IPS DF 4.7 (cell line): ENCODE measurements at regions not wholly inside any gene's neighbourhood (a gene's known extent, or its start where the extent isn't known, plus 50 kb on each side); places are given as distances from the start of the nearest gene placed in this dataset.

Experiments
- DNase-seq: peaks from one replicate; pipeline ENCODE4 v3.0.0-alpha.2; 2013; ENCODE audit warnings: low spot score; ENCODE audit errors: extremely low read depth

DNA sequence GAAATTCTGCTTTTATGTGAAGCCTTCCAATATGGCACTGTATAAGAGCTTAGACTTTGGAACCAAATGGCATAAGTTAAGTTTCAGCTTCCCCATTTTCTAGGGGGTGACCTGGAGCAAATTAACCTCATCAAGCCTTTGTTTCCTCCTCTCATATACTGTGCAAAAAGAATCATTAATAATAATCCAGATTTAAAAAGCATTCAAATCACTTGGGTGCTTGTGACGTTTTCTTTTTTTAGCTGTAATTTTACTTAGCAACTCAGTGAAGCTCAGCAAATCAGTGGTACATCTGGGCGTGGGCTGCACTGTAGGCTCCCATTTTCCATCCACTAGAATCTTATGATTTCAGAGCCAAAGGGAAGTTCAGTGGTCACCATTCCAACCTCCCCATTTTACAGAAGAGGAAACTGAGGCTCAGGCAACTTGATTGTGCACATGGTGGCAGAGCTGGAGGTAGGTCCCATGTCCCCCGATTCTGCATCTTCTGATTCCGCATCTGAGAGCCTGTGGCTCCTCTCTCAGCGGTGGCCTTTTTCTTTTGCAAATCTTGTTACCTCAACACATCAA lies 131.2 kb downstream of the SNAPC1 start:
- DNase-seq = no peak

DNA sequence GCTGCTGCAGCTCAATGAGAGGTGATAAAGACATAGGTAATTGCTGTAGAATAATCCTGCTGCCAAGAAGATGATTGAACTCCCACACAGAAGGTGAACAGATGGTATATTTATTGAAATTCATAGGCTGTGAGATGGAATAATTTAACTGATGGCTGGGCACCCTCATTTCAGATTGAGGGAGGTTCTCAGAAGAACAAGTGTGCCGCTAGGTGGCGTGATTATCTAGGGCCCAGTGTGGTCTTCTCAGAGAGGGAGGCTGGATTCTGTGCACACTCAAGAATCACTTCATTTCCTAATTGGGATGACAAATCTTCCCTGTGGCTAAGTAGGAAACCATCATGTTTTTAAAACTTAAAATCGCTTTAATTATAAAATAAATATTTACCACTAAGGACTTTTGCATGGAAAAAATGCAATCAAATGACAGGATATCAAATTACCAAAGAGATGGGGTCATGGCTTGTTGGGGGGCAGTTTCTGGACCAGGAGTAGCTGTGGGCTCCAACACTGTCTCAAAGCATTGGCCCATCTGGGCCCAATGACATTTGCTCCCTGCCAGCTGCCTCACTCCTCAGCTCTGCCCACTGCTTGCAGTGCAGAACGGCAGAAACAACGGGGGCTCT lies 132.3 kb downstream of the SNAPC1 start:
- no peak for DNase-seq

DNA sequence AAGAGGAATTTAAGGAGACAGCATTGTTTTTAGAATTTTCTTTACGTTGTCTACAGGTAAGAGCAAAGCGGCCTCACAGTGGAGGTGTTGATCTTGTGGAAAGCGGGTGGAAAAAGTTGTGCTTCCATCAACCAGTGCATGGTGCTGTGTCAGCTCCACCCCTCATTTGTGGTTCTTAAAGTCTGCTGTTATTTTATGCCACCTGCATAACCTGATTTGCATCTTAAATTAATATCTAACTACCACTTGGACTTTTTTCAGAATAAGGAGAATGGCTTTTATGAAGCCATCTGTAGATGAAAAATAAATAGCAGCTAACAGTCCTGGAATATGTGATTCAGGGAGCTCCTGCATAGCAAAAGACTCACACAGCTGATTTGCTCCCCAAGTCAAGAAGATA lies 135.1 kb downstream of the SNAPC1 start:
- no peak for DNase-seq

DNA sequence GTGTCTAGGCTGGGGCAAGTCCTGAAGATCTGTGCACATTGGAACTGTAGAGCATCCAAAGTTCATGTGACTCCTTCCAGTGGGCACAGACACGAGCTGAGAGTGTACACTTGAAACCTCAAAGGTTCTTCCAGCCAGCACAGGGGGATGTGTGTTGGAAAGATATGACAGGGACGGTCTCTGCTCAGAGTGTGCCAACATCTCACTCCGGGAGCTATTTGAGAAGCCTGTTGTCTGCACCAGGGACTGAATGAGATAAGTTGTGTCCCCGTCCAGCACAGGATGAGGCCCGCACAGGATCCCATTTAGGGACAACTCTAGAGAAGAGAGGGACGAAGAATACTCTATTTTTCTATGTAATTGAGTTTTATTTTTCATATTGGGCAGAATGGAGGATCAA lies 136.3 kb downstream of the SNAPC1 start:
- no peak for DNase-seq

DNA sequence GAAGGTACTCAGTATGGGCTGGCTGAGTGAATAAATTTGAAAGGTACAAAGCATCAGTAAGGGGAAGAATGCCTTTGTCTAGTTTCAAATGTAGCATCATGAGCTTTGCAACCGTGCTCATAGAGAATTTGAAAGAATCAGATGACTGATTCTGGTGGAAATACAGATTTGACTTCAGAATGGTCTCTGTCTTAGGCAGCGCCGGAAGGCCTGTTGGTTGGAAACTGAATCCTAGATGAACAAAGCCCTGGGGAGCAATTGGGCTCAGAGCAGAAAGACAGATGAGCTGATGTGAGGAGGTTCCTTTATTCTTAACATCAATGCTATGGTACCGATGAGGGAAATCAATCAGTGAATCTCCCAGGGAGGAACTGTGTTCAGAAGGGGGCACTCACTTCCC lies 137.3 kb downstream of the SNAPC1 start:
- DNase-seq = no peak

DNA sequence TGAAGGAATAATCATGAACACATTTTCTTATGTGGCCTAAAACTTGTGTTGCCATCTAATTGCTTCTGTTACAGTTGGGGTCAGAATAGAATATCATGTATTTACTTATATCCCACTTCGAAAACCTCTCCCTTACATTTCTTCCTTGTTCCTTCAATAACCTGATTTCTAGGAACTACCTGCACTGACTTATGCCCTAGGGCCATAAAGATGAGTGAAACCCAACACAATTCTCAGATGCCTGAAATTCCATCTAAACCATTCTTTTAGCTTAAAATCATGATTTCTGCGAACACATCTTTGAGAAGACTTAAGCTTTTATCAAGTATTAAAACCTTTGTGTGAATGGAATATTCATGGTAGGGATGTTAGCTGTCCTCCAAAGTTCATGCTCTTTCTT lies 142.7 kb downstream of the SNAPC1 start:
- DNase-seq = no peak

DNA sequence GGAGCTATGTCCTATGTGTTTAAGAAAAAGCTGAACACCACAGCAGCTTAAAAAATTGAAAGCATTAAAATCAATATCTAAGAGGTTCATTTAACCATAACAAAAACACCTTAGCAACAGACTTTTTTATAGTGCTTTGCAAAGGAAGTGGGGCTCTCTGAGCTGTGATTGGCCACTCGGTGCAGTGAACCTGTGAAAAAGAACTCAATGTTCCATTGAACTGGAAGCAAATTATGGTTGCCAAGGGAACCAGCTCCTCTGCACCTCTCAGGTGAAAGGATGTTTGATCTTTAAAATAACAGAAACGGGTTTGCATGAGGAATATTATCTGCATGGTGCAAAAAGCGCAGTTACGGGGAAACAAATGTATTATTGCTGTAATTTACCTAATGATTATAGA lies 149.4 kb downstream of the SNAPC1 start:
- DNase-seq = no peak

DNA sequence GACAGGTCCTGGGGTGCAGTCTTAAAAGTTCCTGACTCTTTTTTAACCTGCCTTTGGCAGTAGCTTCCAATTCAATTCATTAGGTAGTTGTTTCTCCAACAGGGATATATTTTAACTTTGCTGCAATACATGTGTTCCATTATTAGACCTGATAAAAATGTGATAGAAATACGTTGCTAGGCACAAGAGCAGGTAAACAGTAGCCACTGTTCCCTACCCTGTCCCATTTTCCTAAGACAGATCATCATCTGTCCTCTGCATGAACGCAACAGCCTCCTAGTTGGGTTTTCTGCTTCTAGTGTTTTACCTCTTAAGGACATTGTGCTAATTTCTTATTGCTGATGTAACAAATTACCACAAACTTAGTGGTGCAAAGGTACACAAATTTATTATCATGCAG lies 156.8 kb downstream of the SNAPC1 start:
- no peak for DNase-seq

DNA sequence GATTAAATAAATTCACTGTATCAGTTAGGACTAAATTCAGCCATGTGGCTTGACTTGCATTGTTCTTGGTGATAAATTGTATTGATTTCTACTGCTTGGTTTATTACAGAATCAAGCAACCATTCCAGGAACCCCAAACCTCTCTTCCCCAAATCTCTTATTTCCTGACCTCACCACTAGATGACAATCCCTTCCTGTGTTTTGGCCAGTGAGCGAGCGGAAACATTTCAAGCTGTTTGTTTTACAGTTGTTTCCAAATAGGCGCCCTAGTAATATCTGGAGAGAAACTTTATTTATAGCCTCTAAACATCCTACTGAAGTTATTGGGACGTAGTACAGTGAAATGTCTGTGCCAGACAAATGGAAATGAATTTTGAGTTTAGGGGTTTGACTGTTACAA lies 161.1 kb downstream of the SNAPC1 start:
- no peak for DNase-seq

DNA sequence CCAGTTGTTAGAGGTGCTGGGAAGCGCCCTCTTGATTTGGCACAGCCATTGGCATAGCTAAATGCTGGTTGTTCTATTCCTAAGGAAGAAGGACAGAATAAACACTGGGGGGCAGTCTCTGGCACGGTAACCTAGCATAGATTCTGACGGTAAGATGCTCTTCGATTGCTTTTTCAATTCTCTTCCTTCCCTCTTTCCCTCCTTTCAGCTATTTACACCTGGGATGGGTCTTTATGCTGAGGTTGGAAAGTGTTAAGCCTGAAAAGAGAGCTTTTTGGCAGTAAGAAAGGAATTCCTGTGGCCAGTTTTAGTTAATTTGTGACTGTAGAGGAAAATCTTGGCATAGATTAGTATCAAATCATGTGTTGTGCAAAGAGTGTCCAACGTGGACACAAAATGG lies 162.8 kb downstream of the SNAPC1 start:
- no peak for DNase-seq

DNA sequence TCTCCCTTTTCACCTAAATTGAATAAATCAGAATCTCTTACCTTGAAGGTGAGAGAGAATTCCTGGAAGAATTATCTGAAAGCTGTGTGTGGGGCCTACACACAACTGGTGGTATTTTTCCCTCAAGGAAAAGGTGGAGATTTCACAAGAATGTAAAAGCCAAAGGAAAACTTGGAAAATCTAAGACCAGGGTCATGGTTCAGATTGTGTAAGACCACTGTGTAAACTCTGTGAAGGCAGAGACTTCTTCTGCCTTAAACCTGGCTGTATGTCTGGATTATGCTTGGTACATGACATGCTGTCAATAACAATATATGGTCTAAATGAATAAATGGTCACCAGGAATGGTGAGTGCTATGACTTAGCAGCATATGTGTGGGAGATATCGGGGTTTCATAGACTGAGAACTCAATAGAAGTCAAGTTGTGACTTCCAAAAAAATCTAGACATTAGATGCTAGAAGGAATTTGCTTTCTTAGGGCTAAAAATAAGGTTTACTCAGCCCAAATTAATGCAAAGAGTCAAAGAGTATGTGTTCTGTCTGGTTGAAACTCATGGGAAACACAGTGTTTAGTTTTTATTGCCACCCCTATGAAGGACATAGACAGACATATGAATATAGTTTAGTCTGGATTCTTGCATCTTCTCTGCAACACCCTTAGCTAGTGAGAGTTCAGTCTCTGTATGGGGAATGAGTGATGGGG lies 163.7 kb downstream of the SNAPC1 start:
- no peak for DNase-seq

DNA sequence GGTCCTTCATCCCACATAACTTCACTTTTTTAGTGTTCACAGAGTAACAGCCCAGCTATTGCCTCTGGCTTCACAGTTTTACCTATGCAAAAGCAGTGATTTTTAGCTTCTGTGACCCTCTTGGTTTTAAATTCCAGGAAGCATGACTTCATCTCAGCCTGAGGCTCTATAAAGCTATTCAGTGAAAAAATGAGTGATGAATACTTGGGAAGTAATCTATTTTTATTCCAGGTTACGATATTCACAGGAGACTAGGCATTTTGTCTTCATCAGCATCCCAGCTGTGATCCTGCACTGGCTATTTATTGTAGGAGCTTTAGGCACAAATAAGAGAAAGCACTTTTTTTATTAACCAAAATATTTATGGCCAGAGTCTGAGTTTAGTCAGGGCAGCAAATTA lies 164.8 kb downstream of the SNAPC1 start:
- no peak for DNase-seq

DNA sequence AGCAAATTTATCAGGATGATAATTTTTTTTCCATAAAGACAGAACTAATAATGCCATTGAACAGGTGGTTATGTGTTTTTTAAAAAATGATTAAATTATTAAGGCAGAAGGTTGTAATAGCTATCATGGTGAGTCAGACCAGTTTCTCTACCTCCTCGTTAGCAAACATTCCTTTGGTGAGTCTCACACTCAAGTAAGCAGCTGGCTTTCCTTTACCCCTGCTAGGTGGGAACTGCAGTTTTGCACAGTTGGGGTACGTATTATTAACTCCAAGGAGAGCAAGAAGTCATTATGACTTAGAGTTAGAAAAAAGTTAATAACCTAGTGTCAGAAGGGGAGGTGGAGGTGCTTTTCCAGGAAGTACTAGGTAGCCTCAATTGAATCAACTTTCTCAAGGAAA lies 165.3 kb downstream of the SNAPC1 start:
- no peak for DNase-seq

DNA sequence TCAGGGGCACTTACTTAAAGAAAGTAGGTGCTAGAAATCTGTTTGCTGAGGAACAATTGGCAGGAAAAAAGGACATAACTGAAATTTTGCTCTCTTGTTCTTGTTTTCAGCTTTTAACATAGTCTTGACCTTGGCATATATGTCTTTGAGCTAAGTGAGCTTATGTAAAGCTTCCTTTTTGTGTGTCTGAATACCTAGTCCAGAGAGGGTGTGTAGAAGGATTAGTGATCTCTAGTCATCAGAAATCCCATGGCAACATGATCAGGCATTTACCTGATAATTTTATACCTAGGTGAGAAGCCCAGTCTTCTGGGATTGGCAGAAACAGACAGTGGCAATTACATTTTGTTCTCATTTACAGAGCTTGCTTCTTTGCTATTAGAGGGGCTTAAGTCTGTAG lies 166.1 kb downstream of the SNAPC1 start:
- DNase-seq = no peak

DNA sequence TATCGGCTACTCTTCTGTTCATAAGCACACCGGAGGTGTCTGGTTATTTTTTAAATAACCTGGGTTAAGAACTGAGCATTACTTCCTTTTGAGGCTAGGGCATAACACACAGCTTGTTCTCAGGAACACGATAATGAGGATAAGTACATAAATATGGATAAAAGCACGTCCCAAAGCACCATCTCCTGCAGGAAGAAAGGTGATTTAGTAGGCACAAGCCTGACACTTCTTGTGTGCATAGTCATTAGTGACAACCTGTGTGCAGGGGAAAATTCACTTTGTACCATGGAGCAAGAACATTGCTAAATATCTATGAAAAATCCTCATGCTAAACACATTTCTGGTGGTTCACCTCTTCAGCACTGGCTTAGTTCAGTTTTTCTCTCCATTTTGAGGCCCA lies 166.5 kb downstream of the SNAPC1 start:
- DNase-seq = no peak

DNA sequence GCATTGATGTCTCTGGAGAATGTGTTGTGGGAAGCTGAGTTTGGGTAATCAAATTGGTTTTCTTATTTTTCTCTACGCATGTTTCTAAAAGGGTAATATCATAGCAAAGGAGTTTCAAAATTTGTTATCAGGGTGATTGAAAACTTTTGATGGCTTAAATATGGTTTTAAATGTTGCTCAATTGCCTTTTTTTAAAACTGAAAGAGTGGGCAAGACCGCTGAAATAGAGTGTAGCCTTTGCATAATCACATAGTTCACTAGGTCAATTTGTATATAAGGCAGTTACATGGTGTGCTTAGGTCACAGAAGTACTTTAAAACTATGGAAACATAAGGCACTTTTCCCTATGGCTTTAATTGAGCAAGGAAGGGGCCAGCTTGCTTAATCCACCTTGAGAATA lies 167.4 kb downstream of the SNAPC1 start:
- no peak for DNase-seq

DNA sequence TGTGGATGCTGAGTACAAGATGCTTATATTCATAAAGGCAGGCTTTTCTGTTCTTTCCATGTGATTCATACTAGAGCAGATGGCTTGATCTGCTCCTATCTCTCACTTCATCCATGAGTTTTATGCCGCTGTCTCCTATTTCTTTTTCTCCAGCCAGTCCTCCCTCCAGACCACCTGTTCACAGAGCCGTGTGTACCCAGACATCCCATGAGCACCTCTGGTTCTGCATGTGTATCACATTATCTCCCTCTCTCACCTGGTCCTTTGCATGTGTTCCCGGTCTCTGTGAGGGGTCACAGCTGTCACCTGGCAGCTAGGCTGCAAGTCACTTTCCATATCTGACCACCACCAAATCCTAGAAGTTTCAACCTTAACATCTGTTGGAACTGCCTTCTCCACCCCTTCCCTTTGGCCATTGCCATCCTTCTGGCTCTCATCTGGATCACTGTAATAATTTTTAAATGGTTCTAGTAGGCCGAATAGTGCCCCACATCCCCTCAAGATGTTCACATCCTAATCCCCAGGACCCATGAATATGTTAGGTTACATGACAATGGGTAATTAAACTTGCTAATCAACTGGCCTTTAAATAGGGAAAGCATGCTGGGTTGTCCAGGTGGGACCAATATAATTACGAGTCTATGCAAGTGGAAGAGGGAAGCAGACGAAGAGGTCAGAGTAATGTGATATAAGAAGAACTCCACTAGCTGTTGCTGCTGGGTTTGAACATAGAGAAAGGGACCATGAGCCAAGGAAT lies 168.1 kb downstream of the SNAPC1 start:
- no peak for DNase-seq

DNA sequence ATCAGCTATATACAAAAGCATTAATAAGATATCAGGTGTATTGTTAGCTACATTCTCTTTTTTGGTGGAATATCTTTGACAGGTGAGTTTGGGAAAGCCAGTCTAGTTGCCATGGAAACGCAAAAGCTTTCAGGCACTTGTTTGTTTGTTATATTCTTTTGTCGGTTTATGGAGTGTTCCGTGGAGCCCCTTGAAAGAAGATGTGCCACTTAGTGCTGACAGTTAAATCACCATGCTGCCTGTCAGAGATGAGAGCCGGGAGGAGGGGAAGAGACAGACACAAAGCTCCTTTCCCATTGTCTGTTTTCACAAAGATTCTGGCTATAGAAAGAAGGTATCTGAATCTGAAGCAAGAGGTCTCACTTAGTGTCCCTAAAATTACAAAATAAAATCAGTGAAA lies 170.8 kb downstream of the SNAPC1 start:
- DNase-seq = no peak

DNA sequence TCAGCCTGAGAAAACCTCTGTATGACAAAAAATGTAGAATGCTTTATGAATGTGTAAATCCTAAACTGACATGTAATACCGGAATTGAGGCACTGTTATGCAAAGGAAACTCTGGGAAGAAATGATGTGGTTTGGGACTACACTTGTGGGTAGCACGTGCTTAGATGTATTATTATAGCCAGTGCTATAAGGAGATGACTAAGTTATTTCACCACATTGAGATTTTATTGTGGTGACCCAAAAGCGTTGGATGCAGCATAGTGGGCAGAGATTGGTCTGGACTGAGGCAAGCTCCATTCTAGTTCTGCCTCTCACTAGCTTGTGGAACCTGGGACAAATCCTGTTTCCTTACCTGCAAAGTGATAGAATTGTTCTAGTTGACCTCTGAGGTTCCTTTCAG lies 172.2 kb downstream of the SNAPC1 start:
- no peak for DNase-seq

DNA sequence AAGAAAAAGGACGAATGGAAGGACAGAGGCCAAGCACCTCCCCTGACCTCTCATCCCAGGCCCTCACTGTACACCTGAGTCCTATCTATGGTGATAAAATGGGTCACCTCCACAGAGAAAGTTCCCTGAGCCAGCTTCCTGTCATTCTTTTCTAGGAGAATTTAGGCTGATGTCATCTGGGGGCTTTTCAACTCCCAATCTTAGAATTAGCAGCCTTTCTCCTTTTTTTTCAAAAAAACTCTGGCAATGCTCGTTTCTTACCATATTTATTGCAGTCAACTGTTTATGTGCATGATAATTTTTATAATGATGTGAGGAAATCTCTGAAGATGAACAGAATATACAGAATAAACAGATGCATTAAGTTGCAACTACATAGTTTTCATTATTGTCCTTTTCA lies 177.6 kb downstream of the SNAPC1 start:
- no peak for DNase-seq

DNA sequence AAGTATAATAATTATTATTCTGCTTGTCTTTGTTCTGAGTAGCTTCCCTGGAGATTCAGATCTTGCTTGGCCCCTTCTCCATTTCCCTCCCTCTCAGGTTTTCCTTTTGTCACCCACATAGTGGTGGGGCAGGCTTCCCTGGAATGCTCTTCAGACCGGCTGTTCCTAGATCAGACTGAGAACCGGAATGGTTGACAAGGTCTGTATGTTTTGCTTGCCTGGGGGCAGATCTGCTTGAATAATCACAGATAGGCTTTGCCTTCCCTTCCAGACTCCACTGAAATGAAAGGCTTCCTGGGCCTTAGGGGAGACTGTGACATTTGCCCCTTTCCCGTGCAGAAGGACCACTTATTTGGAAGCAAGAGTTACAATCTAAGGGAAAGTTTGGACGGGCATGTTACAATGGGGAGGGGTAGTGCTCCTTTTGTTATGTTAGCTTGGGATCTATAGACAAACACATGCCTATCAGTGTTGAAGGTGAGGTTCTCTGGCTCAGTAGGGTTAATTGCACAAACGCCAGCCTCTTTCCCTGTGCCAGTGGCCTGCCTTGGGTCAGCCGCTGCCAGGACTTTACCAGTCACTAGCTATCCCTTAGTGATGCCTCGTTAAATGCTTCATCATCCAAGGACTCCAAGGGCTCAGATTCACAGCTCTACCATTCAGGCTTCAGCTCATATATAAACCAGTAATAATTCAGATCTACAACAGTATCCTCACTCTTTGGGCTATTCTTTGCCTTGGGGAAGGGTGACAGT lies 178.6 kb downstream of the SNAPC1 start:
- DNase-seq = no peak
